IMR-90 (cell line): ENCODE measurements at regions not wholly inside any gene's neighbourhood (a gene's known extent, or its start where the extent isn't known, plus 50 kb on each side); places are given as distances from the start of the nearest gene placed in this dataset.

Experiments
- ATAC-seq: fragments of 200-7000 bp; cut with Tn5 transposase; 2 replicates; pipeline ENCODE4 v1.9.1; 2020; ENCODE audit warnings: low read depth, mild to moderate bottlenecking, moderate library complexity
- BruUV-seq: library from RNA; stranded (reverse); fragments of 400-500 nt; replicated peaks from 2 replicates; lab custom pipeline; 2021; lab: Mats Ljungman, UMichigan
- CTCF ChIA-PET: fragments of 300-600 bp; formaldehyde crosslinking; extraction: SDS; loops from one replicate; lab custom pipeline; 2021; ENCODE audit warnings: antibody characterized with exemption; lab: Yijun Ruan, JAX
- POLR2A ChIA-PET: fragments of 300-600 bp; sonication (Branson Sonifier 250); formaldehyde crosslinking; loops from one replicate; lab custom pipeline; 2022; ENCODE audit warnings: antibody characterized with exemption; ENCODE audit not compliant: unreplicated experiment; lab: Charles Lee
- DNase-seq: peaks from one replicate; pipeline ENCODE4 v3.0.0; 2013
- H2AFZ ChIP-seq: replicated peaks from 2 replicates; pipeline ENCODE3; 2013; ENCODE audit warnings: low read length, mild to moderate bottlenecking; ENCODE audit not compliant: poor library complexity
- H2AK5ac ChIP-seq: 2 replicates; pipeline ENCODE4 v1.6.1; 2013; ENCODE audit warnings: low read depth, low read length, inconsistent platforms
- H2AK9ac ChIP-seq: replicated peaks from 2 replicates; pipeline ENCODE3; 2013; ENCODE audit warnings: mild to moderate bottlenecking, low read depth, low read length, moderate library complexity; ENCODE audit not compliant: poor library complexity
- H2BK120ac ChIP-seq: 2 replicates; pipeline ENCODE4 v1.6.1; 2013; ENCODE audit warnings: low read depth, low read length, inconsistent platforms
- H2BK15ac ChIP-seq: 3 replicates; pipeline ENCODE4 v1.6.1; 2013; ENCODE audit warnings: low read depth, low read length, inconsistent platforms
- H2BK20ac ChIP-seq: 2 replicates; pipeline ENCODE4 v1.6.1; 2013; ENCODE audit warnings: low read depth, mild to moderate bottlenecking, inconsistent platforms, low read length, moderate library complexity
- H2BK5ac ChIP-seq: 2 replicates; pipeline ENCODE4 v1.6.1; 2013; ENCODE audit warnings: mild to moderate bottlenecking, low read depth, low read length, inconsistent platforms; ENCODE audit not compliant: poor library complexity, severe bottlenecking
- H3K14ac ChIP-seq: replicated peaks from 2 replicates; pipeline ENCODE4 v1.6.1; 2013; ENCODE audit warnings: low read depth, low read length, inconsistent platforms
- H3K18ac ChIP-seq: 2 replicates; pipeline ENCODE4 v1.6.1; 2013; ENCODE audit warnings: low read depth, low read length, control low read depth
- H3K23ac ChIP-seq: 2 replicates; pipeline ENCODE4 v1.6.1; 2013; ENCODE audit warnings: low read depth, low read length, inconsistent platforms
- H3K27ac ChIP-seq: 2 replicates; pipeline ENCODE4 v1.5.1; 2013; ENCODE audit warnings: mild to moderate bottlenecking, control low read depth, low read length; ENCODE audit not compliant: insufficient read depth
- H3K27me3 ChIP-seq: 2 replicates; pipeline ENCODE4 v1.6.1; 2013; ENCODE audit warnings: low read length; ENCODE audit not compliant: control insufficient read depth, insufficient read depth
- H3K36me3 ChIP-seq: 2 replicates; pipeline ENCODE4 v1.6.1; 2013; ENCODE audit warnings: low read length, mixed read lengths; ENCODE audit not compliant: control insufficient read depth, insufficient read depth
- H3K4ac ChIP-seq: 2 replicates; pipeline ENCODE4 v1.6.1; 2013; ENCODE audit warnings: low read depth, low read length, inconsistent platforms
- H3K4me1 ChIP-seq: 2 replicates; pipeline ENCODE4 v1.6.1; 2013; ENCODE audit warnings: low read length, mixed read lengths; ENCODE audit not compliant: control insufficient read depth, insufficient read depth
- H3K4me2 ChIP-seq: 2 replicates; pipeline ENCODE4 v1.6.1; 2013; ENCODE audit warnings: low read depth, mild to moderate bottlenecking, control low read depth, low read length, moderate library complexity
- H3K4me3 ChIP-seq: 2 replicates; pipeline ENCODE4 v1.5.1; 2013; ENCODE audit warnings: low read depth, mild to moderate bottlenecking, control low read depth, low read length, moderate library complexity; ENCODE audit not compliant: insufficient read depth
- H3K56ac ChIP-seq: 2 replicates; pipeline ENCODE4 v1.6.1; 2013; ENCODE audit warnings: low read length, inconsistent platforms; ENCODE audit not compliant: insufficient read depth; ENCODE audit errors: extremely low read depth
- H3K79me1 ChIP-seq, 2 experiments: 2 replicates each; pipeline ENCODE4 v1.6.1; 2013; ENCODE audit warnings: low read length in 2 of 2, inconsistent platforms in 1 of 2, low read depth in 1 of 2
- H3K9ac ChIP-seq: 2 replicates; pipeline ENCODE4 v1.6.1; 2013; ENCODE audit warnings: low read depth, low read length, control low read depth
- H3K9me1 ChIP-seq: 2 replicates; pipeline ENCODE4 v1.6.1; 2013; ENCODE audit warnings: low read length, inconsistent platforms; ENCODE audit not compliant: insufficient read depth
- H3K9me3 ChIP-seq: 2 replicates; pipeline ENCODE4 v1.6.1; 2013; ENCODE audit warnings: low read length; ENCODE audit not compliant: control insufficient read depth, insufficient read depth
- H4K20me1 ChIP-seq: 2 replicates; pipeline ENCODE4 v1.6.1; 2013; ENCODE audit warnings: low read length, inconsistent platforms; ENCODE audit not compliant: insufficient read depth
- H4K5ac ChIP-seq: 2 replicates; pipeline ENCODE4 v1.6.1; 2013; ENCODE audit warnings: mild to moderate bottlenecking, low read depth, low read length, control low read depth
- H4K8ac ChIP-seq, 2 experiments: 2 replicates each; pipeline ENCODE4 v1.6.1; 2013; ENCODE audit warnings: low read depth in 2 of 2, low read length in 2 of 2, control low read depth in 1 of 2, inconsistent platforms in 1 of 2
- H4K91ac ChIP-seq: 2 replicates; pipeline ENCODE4 v1.6.1; 2013; ENCODE audit warnings: low read depth, low read length, inconsistent platforms; ENCODE audit not compliant: insufficient read depth
- CEBPB ChIP-seq: IDR thresholded peaks from 2 replicates; pipeline ENCODE4 v1.6.1; 2012; ENCODE audit warnings: low read depth, low read length, improper control_type of control experiment
- CTCF ChIP-seq: conservative IDR thresholded peaks from 2 replicates; pipeline ENCODE4 v1.5.1; 2012; ENCODE audit warnings: mild to moderate bottlenecking, low read depth, low read length, improper control_type of control experiment
- FOS ChIP-seq: fragments of 150-350 bp; IDR thresholded peaks from 2 replicates; pipeline ENCODE4 v1.6.1; 2016; ENCODE audit warnings: low read depth, low read length
- RAD21 ChIP-seq: IDR thresholded peaks from 2 replicates; pipeline ENCODE4 v1.6.1; 2012; ENCODE audit warnings: low read length, improper control_type of control experiment
- RCOR1 ChIP-seq: IDR thresholded peaks from 2 replicates; pipeline ENCODE4 v1.6.1; 2012; ENCODE audit warnings: mild to moderate bottlenecking, low read length, improper control_type of control experiment; ENCODE audit not compliant: insufficient replicate concordance
- USF2 ChIP-seq: fragments of 150-350 bp; IDR thresholded peaks from 2 replicates; pipeline ENCODE4 v1.6.1; 2017; ENCODE audit warnings: mild to moderate bottlenecking, antibody characterized with exemption, low read length, low read depth
- dilution Hi-C: fragments of 300-500 bp; cut with HindIII; formaldehyde crosslinking; loops from one replicate; pipeline ENCODE4 v1.14.3; 2018; ENCODE audit warnings: low sequenced_read_pairs; ENCODE audit not compliant: unreplicated experiment
- in situ Hi-C: fragments of 300-500 bp; cut with MboI; formaldehyde crosslinking; loops from 3 replicates; pipeline ENCODE4 v1.14.3; 2019; ENCODE audit warnings: low sequenced_read_pairs, inconsistent platforms, mixed read lengths
- intact Hi-C: fragments of 100-400 bp; cut with micrococcal nuclease; formaldehyde crosslinking; loops from 2 replicates; pipeline ENCODE4 v1.10.0; 2022

- Histone ChIP-seq H2AK5ac (no peak overlapping the region), H3K4me2 (no peak overlapping the region), H3K27me3 (no peaks in the 10 kb centered on the region), H3K18ac (no peak overlapping the region), H3K4me1 (no peaks in the 10 kb centered on the region; the same call in 1 of the 2 replicates), H2BK5ac (no peak overlapping the region), H4K91ac (no peak overlapping the region), H3K4me3 (no peak overlapping the region), H3K14ac (no peak overlapping the region), H3K79me1 (no peaks in the 10 kb centered on the region), H4K8ac (no peak overlapping the region), H3K9ac (no peak overlapping the region), H2AK9ac (no peak overlapping the region), H2BK15ac (no peak overlapping the region), H3K56ac (no peak overlapping the region), H3K27ac (no peak overlapping the region), H2BK120ac (no peak overlapping the region), H2AFZ (no peak overlapping the region), H3K36me3 (no peaks in the 10 kb centered on the region), H3K4ac (no peak overlapping the region), H2BK20ac (no peak overlapping the region), H3K23ac (no peak overlapping the region), H3K9me3 (no peaks in the 10 kb centered on the region), H3K9me1 (no peaks in the 10 kb centered on the region), H4K20me1 (no peaks in the 10 kb centered on the region), H4K5ac (no peak overlapping the region)
- dilution Hi-C loops (no loop called here), intact Hi-C loops (no loop called here), in situ Hi-C loops (loop anchor here (25.0 kb wide), 2 partner anchors 835 to 1010 kb away; no protein-coding TSS in a partner anchor)
- no peak for DNase-seq
- TF ChIP-seq RAD21 (no peak), CEBPB (no peak), USF2 (no peak), FOS (no peak), CTCF (no peak), RCOR1 (no peak)
- ATAC-seq, result no peak
- BruUV-seq, result no TSS peak
- CTCF ChIA-PET, result interaction anchor here (1.2 kb wide), 1 partner anchor 11 kb away, joined by 3 read pairs; no protein-coding TSS in a partner anchor
- POLR2A ChIA-PET, result no interaction called here
Observed at GRCh38 chr7:114852293-114852692, 69.6 kb upstream of the MDFIC start.
